Keratinocyte (primary cell): ENCODE measurements at regions not wholly inside any gene's neighbourhood (a gene's known extent, or its start where the extent isn't known, plus 50 kb on each side); places are given as distances from the start of the nearest gene placed in this dataset.

Experiments used
- DNase-seq: peaks from one replicate; pipeline ENCODE4 v3.0.0-alpha.2; 2011; ENCODE audit warnings: low read depth, missing footprints, low spot score
- FAIRE-seq: peaks from 2 replicates; lab custom pipeline; 2011; peaks lifted over from hg19 to GRCh38; lab: Jason Lieb, UNC
- H2AFZ ChIP-seq: 2 replicates; pipeline ENCODE4 v1.6.0; 2012; ENCODE audit warnings: low read length, control low read depth, inconsistent platforms; ENCODE audit not compliant: control insufficient read depth
- H3K27ac ChIP-seq: 2 replicates; pipeline ENCODE4 v1.5.1; 2011; ENCODE audit warnings: low read length; ENCODE audit not compliant: control insufficient read depth, insufficient read depth
- H3K27me3 ChIP-seq: 3 replicates; pipeline ENCODE4 v1.6.0; 2011; ENCODE audit warnings: low read length; ENCODE audit not compliant: control insufficient read depth, insufficient read depth; ENCODE audit errors: extremely low read depth
- H3K36me3 ChIP-seq, 2 experiments: 2 replicates in 1 of 2; 3 replicates in 1 of 2; pipeline ENCODE4 v1.5.1; 2011; ENCODE audit warnings: low read length in 2 of 2, mild to moderate bottlenecking in 1 of 2; ENCODE audit not compliant: control insufficient read depth in 2 of 2, insufficient read depth in 2 of 2; ENCODE audit errors: extremely low read depth in 1 of 2
- H3K4me1 ChIP-seq: 3 replicates; pipeline ENCODE4 v1.5.1; 2011; ENCODE audit warnings: low read length; ENCODE audit not compliant: control insufficient read depth, insufficient read depth; ENCODE audit errors: extremely low read depth
- H3K4me2 ChIP-seq: 3 replicates; pipeline ENCODE4 v1.6.0; 2011; ENCODE audit warnings: low read depth, low read length; ENCODE audit not compliant: control insufficient read depth, insufficient read depth; ENCODE audit errors: extremely low read depth
- H3K4me3 ChIP-seq, 3 experiments: fragments of 200-600 bp in 1 of 3; sonication (generic) in 1 of 3; 2 replicates in 2 of 3; 3 replicates in 1 of 3; pipeline ENCODE4 v1.5.1; 2011 to 2016; ENCODE audit warnings: low read length in 3 of 3, mild to moderate bottlenecking in 3 of 3, control low read depth in 2 of 3, inconsistent platforms in 1 of 3, low read depth in 1 of 3, mixed read lengths in 1 of 3, mixed run types in 1 of 3, moderate library complexity in 1 of 3; ENCODE audit not compliant: control insufficient read depth in 2 of 3, insufficient read depth in 2 of 3; ENCODE audit errors: extremely low read depth in 1 of 3
- H3K79me2 ChIP-seq: 2 replicates; pipeline ENCODE4 v1.6.0; 2012; ENCODE audit warnings: low read length; ENCODE audit not compliant: control insufficient read depth, insufficient read depth
- H3K9ac ChIP-seq: 3 replicates; pipeline ENCODE4 v1.6.0; 2011; ENCODE audit warnings: low read length; ENCODE audit not compliant: control insufficient read depth, insufficient read depth; ENCODE audit errors: extremely low read depth
- H3K9me1 ChIP-seq: 3 replicates; pipeline ENCODE4 v1.6.0; 2011; ENCODE audit warnings: low read length; ENCODE audit not compliant: control insufficient read depth, insufficient read depth; ENCODE audit errors: extremely low read depth
- H3K9me3 ChIP-seq: 2 replicates; pipeline ENCODE4 v1.5.1; 2012; ENCODE audit warnings: low read depth, low read length; ENCODE audit not compliant: control insufficient read depth
- H4K20me1 ChIP-seq: 3 replicates; pipeline ENCODE4 v1.6.0; 2011; ENCODE audit warnings: low read length; ENCODE audit not compliant: control insufficient read depth, insufficient read depth; ENCODE audit errors: extremely low read depth
- CTCF ChIP-seq, 3 experiments: IDR thresholded peaks in 1 of 3; conservative IDR thresholded peaks in 1 of 3; optimal IDR thresholded peaks in 1 of 3; 2 replicates in 2 of 3; 3 replicates in 1 of 3; pipeline versions ENCODE3 to v1.5.1; 2011; ENCODE audit warnings: low read length in 3 of 3, mild to moderate bottlenecking in 3 of 3, moderate library complexity in 2 of 3, control low read depth in 1 of 3, inconsistent platforms in 1 of 3; ENCODE audit not compliant: insufficient read depth in 2 of 3; ENCODE audit errors: extremely low read depth in 1 of 3
- EZH2 ChIP-seq: IDR thresholded peaks from one replicate; pipeline ENCODE4 v1.6.1; 2012; ENCODE audit warnings: inconsistent platforms, mild to moderate bottlenecking, low read length, moderate library complexity
- dilution Hi-C: fragments of 300-500 bp; cut with MboI; formaldehyde crosslinking; loops from one replicate; pipeline ENCODE4 v1.7.0; 2020; ENCODE audit warnings: low sequenced_read_pairs; ENCODE audit not compliant: extremely low pct_ligation_motif_present

GRCh38 chr7:57364933-57365710 lies 84.9 kb upstream of the ZNF716 start:
- H3K9ac ChIP-seq, result no peak overlapping the region
- no peak overlapping the region for H3K4me2 ChIP-seq
- no peaks in the 10 kb centered on the region for H3K4me1 ChIP-seq
- peaks cover 17% of the 10 kb centered on the region for H3K9me3 ChIP-seq
- H3K36me3 ChIP-seq, result no peaks in the 10 kb centered on the region
- FAIRE-seq, result no peak
- no peaks in the 10 kb centered on the region for H3K27me3 ChIP-seq
- DNase-seq, result no peak
- no peaks in the 10 kb centered on the region for H3K9me1 ChIP-seq
- no peak overlapping the region for H2AFZ ChIP-seq
- no peak for TF ChIP-seq CTCF (optimal IDR thresholded peaks at IDR 0.05 in 1 of 3, IDR thresholded peaks at IDR 0.05 in 1 of 3, conservative IDR thresholded peaks at IDR 0.05 in 1 of 3; ENCODE audit: extremely low read depth in 1 of 3, insufficient read depth in 2 of 3, low read length in 3 of 3)
- no peak for TF ChIP-seq EZH2
- H3K27ac ChIP-seq, result no peak overlapping the region
- dilution Hi-C loops, result no loop called here
- no peaks in the 10 kb centered on the region for H4K20me1 ChIP-seq
- H3K79me2 ChIP-seq, result no peaks in the 10 kb centered on the region
- no peak overlapping the region for H3K4me3 ChIP-seq

DNA sequence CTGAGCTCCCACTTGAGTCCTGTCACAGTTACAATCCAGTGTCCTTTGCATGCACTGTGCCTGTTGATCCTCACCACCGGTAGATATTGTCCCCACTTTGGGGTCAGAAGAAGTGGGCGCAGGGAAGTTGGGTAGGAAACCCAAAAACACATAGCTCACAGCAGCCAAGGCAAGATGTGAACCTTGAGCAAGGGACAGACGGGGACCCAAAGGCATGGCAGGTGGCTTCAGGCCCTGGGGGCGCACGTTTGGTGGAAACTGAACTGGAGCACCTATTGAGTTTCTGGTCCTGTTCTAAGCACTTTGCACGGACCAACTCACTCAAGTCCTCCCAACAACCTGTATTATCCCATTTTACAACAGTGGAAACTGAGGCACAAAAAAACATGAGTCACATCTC lies 82.8 kb upstream of the ZNF716 start:
- no peak for FAIRE-seq
- Histone ChIP-seq H3K27ac (no peak overlapping the region), H4K20me1 (no peaks in the 10 kb centered on the region), H3K9me1 (no peaks in the 10 kb centered on the region), H2AFZ (no peak overlapping the region), H3K27me3 (no peaks in the 10 kb centered on the region), H3K9me3 (peaks cover 17% of the 10 kb centered on the region), H3K36me3 (no peaks in the 10 kb centered on the region), H3K4me3 (no peak overlapping the region), H3K4me2 (no peak overlapping the region), H3K4me1 (no peaks in the 10 kb centered on the region), H3K79me2 (no peaks in the 10 kb centered on the region), H3K9ac (no peak overlapping the region)
- no peak for TF ChIP-seq EZH2
- TF ChIP-seq CTCF (optimal IDR thresholded peaks at IDR 0.05 in 1 of 3, IDR thresholded peaks at IDR 0.05 in 1 of 3, conservative IDR thresholded peaks at IDR 0.05 in 1 of 3; ENCODE audit: extremely low read depth in 1 of 3, insufficient read depth in 2 of 3, low read length in 3 of 3), result no peak
- dilution Hi-C loops, result no loop called here
- no peak for DNase-seq
